NCI-H1930 (cell line): ENCODE measurements at regions not wholly inside any gene's neighbourhood (a gene's known extent, or its start where the extent isn't known, plus 50 kb on each side); places are given as distances from the start of the nearest gene placed in this dataset.
A peak's percentile ranks its signal among the peaks of the same experiment; 100 is the strongest.

ENCODE experiments used
- DNase-seq, 2 experiments: peaks; one replicate each; lab custom pipeline; 2025; lab: John Stamatoyannopoulos, UW

DNA sequence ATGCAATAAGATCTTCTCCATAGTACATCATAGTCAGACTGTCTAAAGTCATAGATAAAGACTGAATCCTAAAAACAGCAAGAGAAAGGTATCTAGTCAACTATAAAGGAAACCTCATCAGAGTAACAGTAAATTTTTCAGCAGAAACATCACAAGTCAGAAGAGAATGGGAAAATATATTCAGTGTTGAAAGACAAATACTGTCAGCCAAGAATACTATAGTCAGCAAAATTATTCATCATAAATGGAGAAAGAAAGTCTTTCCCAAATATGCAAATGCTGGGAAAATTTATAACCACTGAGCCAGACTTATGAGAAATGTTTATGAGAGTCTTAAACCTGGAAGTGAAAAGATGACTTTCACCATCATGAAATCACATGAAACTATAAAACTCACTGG, 136.7 kb downstream of the KDR start:
- no peak for DNase-seq

DNA sequence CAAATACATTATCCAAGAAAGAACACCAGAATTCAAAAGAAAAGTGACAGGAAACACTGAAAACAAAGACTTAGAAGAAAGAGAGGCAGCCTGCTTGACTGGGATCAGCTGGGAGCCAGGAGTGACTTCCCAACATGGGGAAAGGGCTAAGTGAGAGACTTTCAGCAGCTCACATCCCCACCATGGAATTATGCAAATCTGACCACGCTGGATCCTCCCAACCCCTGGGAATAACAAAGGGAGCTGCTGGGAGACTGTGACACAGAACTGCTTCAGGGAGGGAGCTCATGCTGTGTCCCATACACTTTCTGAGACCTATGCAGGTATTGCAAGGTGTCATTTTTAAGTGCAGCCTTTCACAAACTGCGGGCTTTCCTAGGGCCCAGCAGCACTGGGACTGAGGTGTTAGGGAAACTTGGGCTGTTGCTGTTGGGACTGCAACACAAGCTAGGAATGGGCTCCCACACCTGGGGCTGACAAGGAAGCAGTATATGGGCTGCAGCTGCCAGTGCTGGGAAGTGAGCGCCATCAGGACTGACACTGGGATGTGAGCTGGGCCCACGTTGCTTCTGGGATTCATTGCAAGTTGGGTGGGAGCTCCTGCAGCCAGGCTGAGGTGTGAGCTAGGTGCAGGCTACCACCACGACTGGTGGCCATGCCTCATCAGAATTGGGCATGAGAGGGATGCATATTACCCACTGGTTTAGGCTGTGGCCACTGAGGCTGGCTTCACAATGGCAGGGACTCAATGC, 139.1 kb downstream of the KDR start:
- DNase-seq: no peak

GRCh38 chr4:54976682-54977081, 148.7 kb downstream of the KDR start:
- peak; percentile 83 to 93 for DNase-seq

DNA sequence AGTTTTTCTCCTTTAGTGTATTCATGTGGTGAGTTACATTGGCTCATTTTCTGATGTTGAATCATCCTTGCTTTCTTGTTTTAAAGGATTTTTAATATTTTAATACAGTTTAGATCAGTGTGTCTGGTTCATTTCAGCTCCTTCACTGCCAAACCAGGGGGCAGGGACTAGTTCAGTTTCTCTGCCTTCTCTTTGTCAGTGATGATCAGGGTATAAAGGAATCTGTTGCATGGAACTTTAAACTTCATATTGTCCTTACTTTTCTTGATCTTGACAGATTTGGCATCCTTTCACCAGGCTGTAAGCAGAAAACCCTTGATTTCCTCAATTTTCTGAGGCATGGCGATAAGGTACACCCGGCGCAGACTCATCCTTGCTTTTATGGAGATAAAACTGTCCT, 149.4 kb downstream of the KDR start:
- no peak for DNase-seq

DNA sequence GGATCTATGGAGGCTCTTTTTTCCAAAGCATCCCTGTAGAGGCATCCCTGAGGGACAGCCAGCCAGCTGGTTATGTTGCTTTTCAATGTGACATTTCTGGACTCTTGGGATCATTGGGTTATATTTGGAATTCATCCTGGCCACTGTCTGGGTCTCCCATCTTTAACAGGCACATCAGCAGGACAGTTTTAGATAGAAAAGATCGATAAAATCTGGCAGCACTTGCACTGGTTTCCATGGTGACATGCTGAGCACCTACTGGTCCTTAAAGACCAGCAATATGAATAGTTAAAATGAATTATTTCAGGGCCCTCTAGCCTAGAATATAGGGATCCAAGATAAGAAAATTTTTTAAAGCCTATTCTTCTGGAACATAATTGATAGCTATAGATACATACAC, 151.6 kb downstream of the KDR start:
- no peak for DNase-seq

DNA sequence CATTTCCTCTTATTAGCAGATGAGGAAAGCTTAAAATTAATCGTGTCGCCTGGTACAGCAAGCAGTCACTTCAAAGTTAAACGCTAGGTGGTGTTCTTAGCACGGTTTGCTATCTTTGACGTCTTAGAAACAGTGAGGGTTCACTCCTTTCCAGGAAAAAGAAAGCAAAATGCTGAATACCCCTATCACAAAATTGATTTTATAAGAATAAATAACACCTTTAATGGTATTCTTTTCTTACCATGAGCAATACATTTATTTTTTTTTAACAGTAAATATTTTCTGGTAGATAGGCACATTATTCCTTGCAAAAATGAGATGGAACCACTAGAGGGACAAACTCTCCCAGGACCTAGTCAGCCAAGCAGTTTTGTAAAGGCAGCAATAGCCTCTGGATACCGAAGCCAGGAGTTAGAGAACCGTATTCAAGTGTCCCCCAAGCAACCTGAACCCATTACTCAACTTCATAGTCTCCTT, 153.9 kb downstream of the KDR start:
- DNase-seq: peak; percentile 94 to 99

DNA sequence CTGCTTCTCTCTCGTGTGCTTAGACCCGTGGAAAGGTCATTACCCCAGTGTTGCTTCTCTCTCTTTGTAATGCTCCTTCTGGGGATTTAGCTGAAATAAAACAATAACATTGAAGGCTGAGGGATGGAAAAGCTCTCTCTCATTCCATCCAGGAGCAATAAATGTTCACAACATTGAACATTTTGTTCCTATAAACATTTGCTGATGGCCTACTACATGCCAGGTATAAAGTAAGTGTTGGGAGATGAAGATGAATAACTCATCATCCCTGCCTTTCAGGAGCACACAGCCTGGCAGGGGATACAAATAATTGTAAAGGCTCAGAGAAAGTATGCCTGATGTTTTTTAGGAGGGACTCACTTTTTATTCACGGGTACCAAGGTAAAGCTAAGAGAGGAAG, 158.1 kb downstream of the KDR start:
- no peak for DNase-seq

DNA sequence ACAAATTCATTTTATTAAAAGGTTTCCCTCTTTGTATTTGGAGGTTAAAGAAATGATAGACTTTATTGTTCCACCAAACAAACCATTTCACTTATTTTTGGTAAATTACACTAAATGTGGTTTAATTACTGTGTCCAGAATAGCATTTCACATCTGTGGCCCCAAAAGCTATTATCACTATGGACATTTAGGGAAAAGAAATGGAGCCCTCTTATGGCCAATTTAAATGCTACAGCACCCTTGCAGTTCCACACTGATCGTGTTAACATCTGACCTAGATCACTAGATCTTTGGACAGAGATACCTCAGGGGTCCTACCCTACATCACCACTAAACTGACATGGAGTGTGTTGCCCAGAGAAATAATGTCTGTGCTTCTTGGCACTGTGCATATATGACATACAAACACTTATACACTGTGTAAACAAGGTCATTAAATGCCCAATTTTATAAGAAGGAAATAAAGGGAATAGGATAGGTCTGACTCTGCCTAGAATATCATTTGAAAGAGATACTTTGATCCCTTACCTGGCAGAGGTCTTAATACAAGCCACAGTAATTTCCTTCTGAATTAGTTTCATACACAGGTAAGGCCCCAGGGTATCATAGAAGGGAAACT, 163.9 kb downstream of the KDR start:
- peak; percentile 88 to 96 for DNase-seq

DNA sequence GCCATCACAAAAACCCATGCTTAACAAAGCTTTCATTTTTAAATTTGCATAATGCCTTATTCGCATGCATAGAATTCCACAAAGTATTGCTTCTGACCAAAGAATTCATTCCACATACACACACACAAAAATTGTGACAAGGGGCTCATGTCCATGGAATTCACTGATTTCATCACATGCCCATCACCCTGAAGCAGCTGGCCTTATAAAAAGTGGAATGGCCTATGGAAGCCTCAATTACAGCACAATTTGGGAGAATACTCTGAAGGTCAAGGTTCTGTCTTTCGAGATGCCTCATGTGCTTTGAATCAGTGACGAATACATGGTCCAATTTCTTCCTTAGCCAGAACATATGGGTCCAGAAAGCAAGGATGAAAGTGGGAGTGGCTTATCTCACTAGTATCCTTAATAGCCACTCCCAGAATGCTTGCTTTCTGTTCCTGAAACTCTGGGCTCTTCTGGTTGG, 165.7 kb downstream of the KDR start:
- no peak for DNase-seq

- DNase-seq: no peak
Observed at GRCh38 chr4:54959131-54959530, 166.3 kb downstream of the KDR start.

DNA sequence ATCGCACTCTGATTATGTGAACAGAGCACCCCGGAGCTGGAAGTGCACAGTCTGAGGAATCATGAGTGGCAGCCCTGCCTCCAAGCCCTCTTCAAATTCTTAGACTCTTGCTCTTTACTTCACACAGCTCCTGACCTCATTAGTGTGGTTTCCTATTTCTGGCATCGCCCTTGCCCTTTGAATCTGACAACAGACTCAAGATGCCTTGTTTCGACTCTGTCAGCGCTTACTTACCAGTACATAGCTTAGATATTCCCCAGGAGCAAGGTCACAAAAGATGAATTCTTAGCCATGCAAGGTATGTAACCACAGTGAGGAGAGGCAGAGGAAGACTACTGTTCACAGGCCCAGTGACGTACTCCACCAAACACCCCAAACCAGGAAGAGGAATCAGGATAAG, 167.2 kb downstream of the KDR start:
- no peak for DNase-seq

DNA sequence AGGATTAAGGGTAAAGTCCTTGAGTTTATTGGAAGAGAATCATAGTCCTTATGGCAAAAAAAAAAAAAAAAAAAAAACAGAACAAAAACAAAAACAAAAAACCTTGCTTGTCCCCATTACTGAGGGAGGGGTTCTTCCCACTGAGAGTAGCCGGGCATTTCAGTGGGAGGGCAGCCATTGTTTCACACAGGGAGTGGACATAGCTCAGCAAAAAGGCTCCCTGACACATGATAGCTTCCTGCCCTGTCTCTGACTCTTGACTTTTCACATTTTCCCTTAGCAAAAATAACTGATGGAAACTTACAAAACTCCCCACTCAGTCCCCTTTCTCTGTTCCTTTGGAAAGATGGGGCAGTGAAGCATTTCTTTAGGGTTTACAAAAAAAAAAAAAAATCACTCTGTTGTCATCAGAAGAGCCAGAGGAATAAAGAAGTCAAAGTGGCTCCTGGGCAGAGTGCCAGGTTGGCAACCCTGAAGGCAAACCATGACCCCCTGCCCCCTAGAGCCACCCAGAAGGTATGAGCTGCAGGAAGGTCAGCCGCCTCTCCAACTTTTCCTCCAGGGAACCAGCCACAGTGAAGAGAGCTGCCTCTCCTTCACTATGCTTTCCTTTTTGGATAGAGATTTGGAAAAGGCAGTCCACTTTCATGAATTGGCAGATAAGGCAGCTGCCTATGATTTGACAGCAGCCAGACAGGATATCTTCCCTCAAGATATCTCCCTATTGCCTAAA, 170.6 kb downstream of the KDR start:
- no peak for DNase-seq

GRCh38 chr4:54946741-54947140, 178.7 kb downstream of the KDR start:
- no peak for DNase-seq

DNA sequence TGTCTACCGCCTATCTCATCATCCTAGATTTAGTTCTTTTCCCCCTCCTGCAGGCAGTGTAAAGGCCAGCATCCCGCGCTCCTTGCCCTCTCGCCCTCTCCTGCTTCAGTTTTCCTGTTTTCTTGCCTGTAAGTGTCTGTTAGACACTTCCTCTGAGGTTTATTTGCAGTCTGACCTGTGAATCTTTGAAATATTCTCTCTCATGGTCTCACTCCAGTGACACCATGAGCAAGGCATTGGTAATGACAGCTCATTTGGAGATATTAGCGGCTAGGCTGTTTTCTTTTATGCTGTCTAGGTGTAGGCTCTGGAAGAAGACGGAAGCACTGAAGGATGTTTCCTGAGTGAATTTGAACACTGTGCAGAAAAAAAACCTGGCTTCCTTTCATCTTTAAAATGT, 179.6 kb downstream of the KDR start:
- DNase-seq: peak in 1 of 2 experiments; percentile 73

- DNase-seq: no peak
Observed at GRCh38 chr4:54942721-54943120, 182.7 kb downstream of the KDR start.

GRCh38 chr4:54941994-54942552, 183.3 kb downstream of the KDR start:
- DNase-seq: peak in 1 of 2 experiments; percentile 90

- DNase-seq: no peak
Observed at GRCh38 chr4:54940996-54941865, 184.2 kb downstream of the KDR start.

DNA sequence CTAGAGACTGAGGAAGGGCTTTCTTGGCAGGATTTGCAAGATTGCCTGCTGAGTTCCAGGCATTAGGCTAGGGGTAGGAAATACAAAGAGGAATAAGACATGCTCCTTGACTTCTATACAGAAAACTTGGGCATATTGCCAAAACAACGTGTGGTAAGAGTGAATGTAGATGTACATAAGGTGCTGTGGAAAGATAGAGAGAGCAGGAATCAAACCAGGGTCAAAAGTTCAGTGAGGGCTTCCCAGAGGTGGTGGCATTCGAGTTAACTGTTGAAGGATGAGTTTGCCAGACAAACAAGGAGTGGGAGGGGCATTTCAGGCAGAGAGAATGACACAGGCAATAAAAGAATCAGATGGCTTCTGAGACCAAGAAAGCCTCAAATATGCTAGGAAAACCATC, 187.9 kb downstream of the KDR start:
- no peak for DNase-seq

DNA sequence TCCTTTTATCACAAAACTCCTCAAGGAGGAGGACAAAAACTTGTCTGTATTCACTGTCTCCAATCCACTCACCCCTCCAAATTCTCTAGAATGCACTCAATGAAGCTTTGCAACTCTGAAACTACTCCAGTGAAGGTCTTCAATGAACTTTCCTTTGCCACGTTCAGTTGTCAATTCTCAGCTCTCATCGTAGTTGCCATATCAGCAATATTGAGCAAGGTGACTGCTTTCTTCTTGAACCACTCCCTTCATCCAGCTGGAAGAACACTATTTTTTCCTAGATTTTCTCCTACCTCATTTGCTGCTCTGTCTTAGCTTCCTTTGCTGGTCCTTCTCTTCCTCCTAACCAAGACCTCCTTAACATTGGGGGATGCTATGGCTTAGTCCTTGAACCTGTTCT, 191.8 kb downstream of the KDR start:
- no peak for DNase-seq

DNA sequence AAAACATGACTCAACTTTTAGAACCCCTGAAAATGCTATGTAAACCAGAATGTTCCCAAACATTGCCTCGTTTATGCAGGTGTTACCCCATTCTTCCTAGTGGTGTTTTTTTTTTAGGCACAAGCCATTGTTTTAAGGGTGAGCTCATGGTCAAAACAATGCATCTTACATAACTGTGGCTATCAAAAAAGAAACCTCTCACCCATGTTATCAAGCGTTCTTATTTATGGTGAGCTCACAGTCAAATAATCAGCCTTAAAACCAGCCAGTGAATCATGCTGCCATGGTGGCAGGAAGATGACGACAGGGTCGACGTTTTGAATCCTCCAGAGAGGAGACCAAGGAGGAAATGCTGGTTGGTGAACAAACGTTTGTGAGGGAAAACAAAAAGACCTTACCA, 195.2 kb downstream of the KDR start:
- no peak for DNase-seq

DNA sequence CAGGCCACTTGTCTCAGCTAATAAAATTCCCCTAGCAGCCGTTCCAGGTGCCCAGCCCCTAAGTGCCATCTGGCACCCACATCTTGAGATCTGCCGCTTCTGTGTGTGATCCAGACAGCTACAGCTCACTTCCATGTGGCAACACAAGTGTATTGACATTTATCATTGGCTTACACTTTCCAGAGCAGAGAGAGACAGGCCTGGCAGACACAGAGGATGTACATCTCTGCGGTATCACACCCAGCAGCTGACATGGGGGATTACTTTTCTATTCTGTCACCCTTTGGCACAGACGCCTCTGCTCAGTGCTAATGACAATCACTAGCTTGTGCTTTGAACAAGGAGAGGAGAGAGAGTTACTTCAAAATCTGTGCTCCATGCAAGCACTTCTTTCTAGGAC, 195.9 kb downstream of the KDR start:
- no peak for DNase-seq

GRCh38 chr4:54924891-54925290, 200.5 kb downstream of the KDR start:
- no peak for DNase-seq
